COLO668 (cell line): ENCODE measurements at regions not wholly inside any gene's neighbourhood (a gene's known extent, or its start where the extent isn't known, plus 50 kb on each side); places are given as distances from the start of the nearest gene placed in this dataset.
"Not testable (repeated sequence)": the region's sequence is repeated elsewhere in the genome, so short reads cannot be mapped to it uniquely, and the experiment has no call there.

Experiments
- DNase-seq: peaks from one replicate; lab custom pipeline; 2025; ENCODE audit not compliant: unreplicated experiment; lab: John Stamatoyannopoulos, UW

- DNase-seq, result no peak
These were observed 82.5 kb upstream of the MYO3A start for GRCh38 chr10:25851548-25851947.

GRCh38 chr10:25852364-25852941, 81.6 kb upstream of the MYO3A start:
- DNase-seq, result no peak

DNA sequence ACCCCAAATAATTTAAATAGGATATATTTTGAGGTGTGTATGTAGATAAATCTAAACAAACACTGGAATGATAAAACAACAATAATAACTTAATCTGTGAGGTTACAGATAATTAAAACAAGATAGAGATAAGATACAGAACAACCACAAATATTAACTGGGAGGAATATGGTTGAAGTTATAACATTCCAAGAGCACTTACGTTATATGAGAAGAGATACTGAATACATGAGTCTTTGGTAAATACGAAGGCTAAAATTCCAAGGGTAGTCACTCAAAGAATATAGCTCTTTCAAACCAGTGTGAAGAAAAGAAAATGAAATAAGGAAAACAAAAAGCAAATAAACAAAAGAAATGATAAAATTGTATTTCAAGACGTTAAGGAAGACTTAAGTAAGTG, 76.0 kb upstream of the MYO3A start:
- no peak for DNase-seq

- DNase-seq, result no peak
These were observed 68.8 kb upstream of the MYO3A start for GRCh38 chr10:25865267-25865666.

GRCh38 chr10:25867321-25867720, 66.7 kb upstream of the MYO3A start:
- no peak for DNase-seq

DNA sequence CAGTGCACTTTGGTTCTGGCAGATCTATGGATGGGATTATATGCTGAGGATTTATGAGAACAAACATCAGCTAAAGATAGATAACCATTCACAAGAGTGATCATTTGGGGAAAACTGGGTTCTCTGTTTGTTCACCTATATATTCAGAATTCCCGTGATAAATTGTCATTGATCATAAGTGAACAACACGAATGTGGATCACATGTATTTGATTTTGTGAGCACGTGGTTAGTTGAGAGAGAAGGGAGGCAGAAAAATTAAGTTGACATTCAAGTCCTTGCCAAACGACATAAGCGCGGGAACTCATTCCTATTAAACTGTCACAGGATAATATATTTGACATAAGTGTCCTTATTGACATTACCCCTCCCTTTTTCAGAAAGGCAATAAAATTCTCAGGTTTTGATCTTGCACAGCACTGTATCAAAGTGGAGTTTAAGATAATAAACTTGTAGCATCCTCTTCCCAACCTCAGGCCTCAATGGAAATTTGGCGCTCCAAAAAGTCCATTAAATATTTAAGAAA, 64.9 kb upstream of the MYO3A start:
- DNase-seq, result no peak

DNA sequence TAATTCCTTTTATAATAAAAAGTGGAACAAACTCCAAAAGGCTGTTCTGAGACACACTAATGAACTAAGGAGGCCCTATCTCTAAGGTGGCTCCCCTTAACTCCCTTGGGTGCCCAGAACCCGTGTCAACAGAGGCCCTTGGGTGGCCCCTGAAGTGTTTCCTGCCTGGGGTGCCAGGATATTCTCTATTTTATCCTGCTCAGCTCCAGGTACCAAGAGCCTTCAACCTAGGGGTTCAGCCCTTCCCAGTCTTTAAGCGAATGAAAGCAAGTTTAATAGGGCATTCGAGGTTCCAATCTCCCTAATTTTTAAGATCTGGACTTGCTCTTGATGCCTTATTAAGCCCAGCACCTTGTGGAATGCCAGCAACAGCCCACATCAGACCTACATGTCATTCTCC, 64.4 kb upstream of the MYO3A start:
- DNase-seq, result no peak

DNA sequence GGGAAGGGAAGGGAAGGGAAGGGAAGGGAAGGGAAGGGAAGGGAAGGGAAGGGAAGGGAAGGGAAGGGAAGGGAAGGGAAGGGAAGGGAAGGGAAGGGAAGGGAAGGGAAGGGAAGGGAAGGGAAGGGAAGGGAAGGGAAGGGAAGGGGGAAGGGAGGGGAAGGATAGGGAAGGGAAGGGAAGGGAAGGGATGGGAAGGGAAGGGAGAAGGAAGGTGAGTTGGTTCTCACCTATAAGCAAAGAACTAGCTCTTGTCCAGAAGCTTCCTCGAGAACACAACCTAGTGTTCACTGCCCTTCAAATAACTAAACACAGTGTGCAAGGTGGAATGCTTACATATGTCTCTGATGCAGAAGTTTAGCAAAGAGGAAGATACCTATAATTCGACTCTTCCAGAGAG, 59.6 kb upstream of the MYO3A start:
- DNase-seq, result not testable (repeated sequence)

DNA sequence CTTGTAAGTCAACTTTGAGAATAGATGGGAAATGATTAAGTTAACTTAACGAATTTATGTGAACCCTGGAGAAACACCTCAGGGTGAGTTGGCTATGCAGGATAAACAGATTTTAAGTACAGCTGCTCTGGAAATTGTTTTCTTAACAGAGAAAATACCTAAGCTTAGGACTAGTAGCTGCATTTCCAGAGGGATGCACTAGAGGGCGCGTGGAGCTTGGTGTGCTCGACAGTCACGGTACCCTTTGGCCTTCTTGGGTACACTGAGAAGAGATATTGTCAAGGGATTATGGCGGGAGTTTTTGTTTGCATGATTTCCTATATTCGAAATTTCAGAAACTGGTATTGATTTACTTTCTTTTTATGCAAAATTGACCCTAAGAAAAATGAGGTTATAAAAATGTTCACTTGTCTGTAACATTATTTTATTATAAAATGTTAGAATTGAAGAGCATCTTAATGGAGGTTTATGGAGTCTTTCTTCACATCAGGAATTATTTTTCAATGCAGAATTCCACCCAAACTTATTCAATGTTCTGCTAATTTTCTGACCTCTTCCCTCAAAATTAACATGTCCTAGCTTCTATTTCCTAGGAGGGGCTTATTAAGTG, 58.4 kb upstream of the MYO3A start:
- DNase-seq, result peak; percentile 56

GRCh38 chr10:25877296-25877695, 56.7 kb upstream of the MYO3A start:
- DNase-seq, result no peak
